Effector memory CD4-positive, alpha-beta T cell (primary cell): ENCODE measurements at regions not wholly inside any gene's neighbourhood (a gene's known extent, or its start where the extent isn't known, plus 50 kb on each side); places are given as distances from the start of the nearest gene placed in this dataset.

ENCODE experiments used
- DNase-seq, 3 donors: peaks; one replicate each; pipeline ENCODE4 v3.0.0-alpha.2; 2020
- H3K27ac ChIP-seq: 2 replicates; pipeline ENCODE4 v1.7.0; 2013; ENCODE audit warnings: mild to moderate bottlenecking, low read length, moderate library complexity; ENCODE audit not compliant: insufficient read depth, poor library complexity, severe bottlenecking
- H3K27me3 ChIP-seq: replicated peaks from 2 replicates; pipeline ENCODE4 v1.7.0; 2013; ENCODE audit warnings: mild to moderate bottlenecking, low read length; ENCODE audit not compliant: insufficient read depth, control insufficient read depth, poor library complexity, severe bottlenecking
- H3K36me3 ChIP-seq: 2 replicates; pipeline ENCODE4 v1.7.0; 2013; ENCODE audit warnings: mild to moderate bottlenecking, low read length, moderate library complexity; ENCODE audit not compliant: control insufficient read depth, insufficient read depth
- H3K4me1 ChIP-seq: 2 replicates; pipeline ENCODE4 v1.7.0; 2013; ENCODE audit warnings: low read length, mild to moderate bottlenecking; ENCODE audit not compliant: control insufficient read depth, insufficient read depth, poor library complexity, severe bottlenecking
- H3K4me3 ChIP-seq: 2 replicates; pipeline ENCODE4 v1.7.0; 2013; ENCODE audit warnings: low read length, low read depth, mild to moderate bottlenecking; ENCODE audit not compliant: insufficient read depth, poor library complexity, severe bottlenecking
- H3K9me3 ChIP-seq: 2 replicates; pipeline ENCODE4 v1.7.0; 2013; ENCODE audit warnings: mild to moderate bottlenecking, low read length, moderate library complexity; ENCODE audit not compliant: control insufficient read depth

- peaks cover 2% of the 10 kb centered on the region for H3K27me3 ChIP-seq
- H3K9me3 ChIP-seq: no peaks in the 10 kb centered on the region
- no peak overlapping the region for H3K4me3 ChIP-seq
- no peak overlapping the region for H3K27ac ChIP-seq
- no peaks in the 10 kb centered on the region for H3K36me3 ChIP-seq
- H3K4me1 ChIP-seq: no peaks in the 10 kb centered on the region
- DNase-seq: no peak
Observed at GRCh38 chr5:175805256-175806011, 65.9 kb upstream of the CPLX2 start.

- Histone ChIP-seq H3K4me1 (no peaks in the 10 kb centered on the region), H3K4me3 (no peak overlapping the region), H3K9me3 (no peaks in the 10 kb centered on the region), H3K27ac (no peak overlapping the region), H3K27me3 (no peaks in the 10 kb centered on the region), H3K36me3 (no peaks in the 10 kb centered on the region)
- DNase-seq: no peak
Observed at GRCh38 chr5:175808711-175809110, 62.7 kb upstream of the CPLX2 start.

GRCh38 chr5:175809531-175810121 is 61.8 kb upstream of the CPLX2 start:
- Histone ChIP-seq H3K27ac (no peak overlapping the region), H3K9me3 (no peaks in the 10 kb centered on the region), H3K4me3 (no peak overlapping the region), H3K4me1 (no peaks in the 10 kb centered on the region), H3K27me3 (no peaks in the 10 kb centered on the region), H3K36me3 (no peaks in the 10 kb centered on the region)
- no peak for DNase-seq

GRCh38 chr5:175810457-175810856 is 60.9 kb upstream of the CPLX2 start:
- no peak for DNase-seq
- H3K36me3 ChIP-seq: no peaks in the 10 kb centered on the region
- H3K27ac ChIP-seq: no peak overlapping the region
- no peaks in the 10 kb centered on the region for H3K27me3 ChIP-seq
- no peaks in the 10 kb centered on the region for H3K4me1 ChIP-seq
- no peak overlapping the region for H3K4me3 ChIP-seq
- H3K9me3 ChIP-seq: no peaks in the 10 kb centered on the region

- no peak overlapping the region for H3K4me3 ChIP-seq
- H3K36me3 ChIP-seq: no peaks in the 10 kb centered on the region
- H3K4me1 ChIP-seq: no peaks in the 10 kb centered on the region
- no peaks in the 10 kb centered on the region for H3K9me3 ChIP-seq
- H3K27ac ChIP-seq: no peak overlapping the region
- H3K27me3 ChIP-seq: no peaks in the 10 kb centered on the region
- no peak for DNase-seq
Observed at GRCh38 chr5:175811589-175811988, 59.8 kb upstream of the CPLX2 start.

- no peaks in the 10 kb centered on the region for H3K36me3 ChIP-seq
- no peak for DNase-seq
- H3K4me1 ChIP-seq: no peaks in the 10 kb centered on the region
- no peak overlapping the region for H3K4me3 ChIP-seq
- no peaks in the 10 kb centered on the region for H3K27me3 ChIP-seq
- H3K9me3 ChIP-seq: no peaks in the 10 kb centered on the region
- no peak overlapping the region for H3K27ac ChIP-seq
Observed at GRCh38 chr5:175813943-175814630, 57.3 kb upstream of the CPLX2 start.

GRCh38 chr5:175814691-175815090 is 56.7 kb upstream of the CPLX2 start:
- H3K27me3 ChIP-seq: no peaks in the 10 kb centered on the region
- no peak overlapping the region for H3K4me3 ChIP-seq
- H3K4me1 ChIP-seq: no peaks in the 10 kb centered on the region
- no peaks in the 10 kb centered on the region for H3K36me3 ChIP-seq
- no peaks in the 10 kb centered on the region for H3K9me3 ChIP-seq
- no peak for DNase-seq
- no peak overlapping the region for H3K27ac ChIP-seq

- no peak overlapping the region for H3K4me3 ChIP-seq
- H3K4me1 ChIP-seq: no peaks in the 10 kb centered on the region
- H3K36me3 ChIP-seq: no peaks in the 10 kb centered on the region
- no peaks in the 10 kb centered on the region for H3K27me3 ChIP-seq
- H3K9me3 ChIP-seq: no peaks in the 10 kb centered on the region
- no peak overlapping the region for H3K27ac ChIP-seq
- no peak for DNase-seq
Observed at GRCh38 chr5:175815126-175815913, 56.1 kb upstream of the CPLX2 start.

GRCh38 chr5:175816348-175816747 is 55.0 kb upstream of the CPLX2 start:
- Histone ChIP-seq H3K9me3 (no peaks in the 10 kb centered on the region), H3K4me1 (no peaks in the 10 kb centered on the region), H3K27ac (no peak overlapping the region), H3K4me3 (no peak overlapping the region), H3K36me3 (no peaks in the 10 kb centered on the region), H3K27me3 (peaks cover 4% of the 10 kb centered on the region)
- no peak for DNase-seq

GRCh38 chr5:175819090-175819425 is 52.3 kb upstream of the CPLX2 start:
- Histone ChIP-seq H3K27me3 (peaks cover 6% of the 10 kb centered on the region), H3K36me3 (no peaks in the 10 kb centered on the region), H3K9me3 (no peaks in the 10 kb centered on the region), H3K4me1 (no peaks in the 10 kb centered on the region), H3K4me3 (no peak overlapping the region), H3K27ac (no peak overlapping the region)
- DNase-seq: no peak
